Breast epithelium (tissue), 3 donors: ENCODE measurements at regions not wholly inside any gene's neighbourhood (a gene's known extent, or its start where the extent isn't known, plus 50 kb on each side); places are given as distances from the start of the nearest gene placed in this dataset.

Experiments
- CTCF ChIP-seq, 3 donors: fragments of 450-650 bp; IDR thresholded peaks; one replicate each; pipeline ENCODE4 v1.5.1; 2016 to 2017; ENCODE audit warnings: antibody characterized with exemption in 3 of 3, mild to moderate bottlenecking in 3 of 3, moderate library complexity in 3 of 3
- POLR2AphosphoS5 ChIP-seq, 3 donors: sonication (generic); formaldehyde crosslinking; IDR thresholded peaks; one replicate each; pipeline ENCODE4 v1.6.1; 2017; ENCODE audit warnings: antibody characterized with exemption in 3 of 3

- no peak for TF ChIP-seq CTCF (IDR thresholded peaks at IDR 0.05)
- no peak for TF ChIP-seq POLR2AphosphoS5 (IDR thresholded peaks at IDR 0.05)
These were observed 769.9 kb downstream of the TSN start for GRCh38 chr2:122525336-122525735.
